Cardiac fibroblast (primary cell): ENCODE measurements at regions not wholly inside any gene's neighbourhood (a gene's known extent, or its start where the extent isn't known, plus 50 kb on each side); places are given as distances from the start of the nearest gene placed in this dataset.
"Not testable (repeated sequence)": the region's sequence is repeated elsewhere in the genome, so short reads cannot be mapped to it uniquely, and the experiment has no call there.

ENCODE experiments used
- DNase-seq, 2 donors: peaks; one replicate each; pipeline versions ENCODE4 v3.0.0 to v3.0.0-alpha.2; 2010; ENCODE audit warnings: low read depth in 2 of 2
- H3K4me3 ChIP-seq, 2 donors: replicated peaks in 1 of 2; 1 replicate in 1 of 2; 2 replicates in 1 of 2; pipeline ENCODE4 v1.5.1; 2011; ENCODE audit warnings: low read depth in 2 of 2, low read length in 2 of 2, mild to moderate bottlenecking in 2 of 2, moderate library complexity in 1 of 2
- TF ChIP-seq, protein P1 (sequence below): IDR thresholded peaks from one replicate; pipeline ENCODE4 v1.5.1; 2011; ENCODE audit warnings: low read depth, mild to moderate bottlenecking, low read length, inconsistent platforms

DNA sequence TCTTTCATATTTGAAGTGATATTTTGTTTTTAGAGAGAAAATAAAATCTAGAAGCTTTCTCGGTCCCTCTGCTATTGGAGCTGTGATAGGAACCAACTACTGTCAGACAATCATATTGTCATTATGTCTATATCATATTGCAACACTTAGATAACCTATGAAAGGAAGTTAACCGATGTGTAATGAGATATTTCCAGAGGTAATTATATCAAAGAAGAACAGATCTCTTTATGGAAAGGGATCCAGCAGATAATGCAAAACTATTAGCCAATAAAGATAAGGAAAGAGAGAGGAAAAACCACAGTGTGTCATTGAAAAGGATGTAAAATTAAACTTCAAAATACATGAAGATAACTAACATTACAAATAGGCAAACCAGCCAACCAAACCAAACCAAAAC is 529.1 kb upstream of the CCDC54 start:
- H3K4me3 ChIP-seq = no peak overlapping the region
- TF ChIP-seq, protein P1, sequence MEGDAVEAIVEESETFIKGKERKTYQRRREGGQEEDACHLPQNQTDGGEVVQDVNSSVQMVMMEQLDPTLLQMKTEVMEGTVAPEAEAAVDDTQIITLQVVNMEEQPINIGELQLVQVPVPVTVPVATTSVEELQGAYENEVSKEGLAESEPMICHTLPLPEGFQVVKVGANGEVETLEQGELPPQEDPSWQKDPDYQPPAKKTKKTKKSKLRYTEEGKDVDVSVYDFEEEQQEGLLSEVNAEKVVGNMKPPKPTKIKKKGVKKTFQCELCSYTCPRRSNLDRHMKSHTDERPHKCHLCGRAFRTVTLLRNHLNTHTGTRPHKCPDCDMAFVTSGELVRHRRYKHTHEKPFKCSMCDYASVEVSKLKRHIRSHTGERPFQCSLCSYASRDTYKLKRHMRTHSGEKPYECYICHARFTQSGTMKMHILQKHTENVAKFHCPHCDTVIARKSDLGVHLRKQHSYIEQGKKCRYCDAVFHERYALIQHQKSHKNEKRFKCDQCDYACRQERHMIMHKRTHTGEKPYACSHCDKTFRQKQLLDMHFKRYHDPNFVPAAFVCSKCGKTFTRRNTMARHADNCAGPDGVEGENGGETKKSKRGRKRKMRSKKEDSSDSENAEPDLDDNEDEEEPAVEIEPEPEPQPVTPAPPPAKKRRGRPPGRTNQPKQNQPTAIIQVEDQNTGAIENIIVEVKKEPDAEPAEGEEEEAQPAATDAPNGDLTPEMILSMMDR = no peak

DNA sequence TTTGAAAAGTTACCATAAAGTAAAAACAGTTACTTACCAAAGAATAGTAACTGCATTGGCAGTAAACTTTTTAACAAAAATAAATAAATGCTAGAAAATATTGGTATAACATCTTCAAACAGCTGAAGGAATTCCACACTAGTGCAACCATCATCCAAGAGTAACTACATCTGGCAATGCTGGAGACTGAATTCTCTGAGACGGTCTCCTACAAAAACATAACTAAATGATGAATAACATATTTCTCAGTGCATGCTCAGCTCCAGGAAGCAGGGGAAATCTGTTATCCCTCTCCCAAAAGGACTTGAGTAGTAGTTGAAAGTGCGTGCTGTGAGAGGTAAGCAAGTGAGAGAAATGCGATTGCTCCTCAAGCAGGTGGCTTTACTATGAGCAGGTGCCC is 526.8 kb upstream of the CCDC54 start:
- no peak overlapping the region for H3K4me3 ChIP-seq
- TF ChIP-seq, protein P1 = no peak
- peak; percentile 42 to 76 for DNase-seq

More for the DNA sequence above, 529.1 kb upstream of the CCDC54 start:
- no peak for DNase-seq

DNA sequence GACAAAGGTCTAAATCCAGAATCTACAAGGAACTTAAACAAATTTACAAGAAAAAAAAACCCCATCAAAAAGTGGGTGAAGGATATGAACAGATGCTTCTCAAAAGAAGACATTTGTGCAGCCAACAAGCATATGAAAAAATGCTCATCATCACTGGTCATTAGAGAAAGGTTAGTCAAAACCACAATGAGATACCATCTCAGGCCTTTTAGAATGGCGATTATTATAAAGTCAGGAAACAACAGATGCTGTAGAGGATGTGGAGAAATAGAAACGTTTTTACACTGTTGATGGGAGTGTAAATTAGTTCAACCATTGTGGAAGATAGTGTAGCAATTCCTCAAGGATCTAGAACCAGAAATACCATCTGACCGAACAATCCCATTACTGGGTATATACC is 518.9 kb upstream of the CCDC54 start:
- H3K4me3 ChIP-seq, DNase-seq: not testable (repeated sequence)

DNA sequence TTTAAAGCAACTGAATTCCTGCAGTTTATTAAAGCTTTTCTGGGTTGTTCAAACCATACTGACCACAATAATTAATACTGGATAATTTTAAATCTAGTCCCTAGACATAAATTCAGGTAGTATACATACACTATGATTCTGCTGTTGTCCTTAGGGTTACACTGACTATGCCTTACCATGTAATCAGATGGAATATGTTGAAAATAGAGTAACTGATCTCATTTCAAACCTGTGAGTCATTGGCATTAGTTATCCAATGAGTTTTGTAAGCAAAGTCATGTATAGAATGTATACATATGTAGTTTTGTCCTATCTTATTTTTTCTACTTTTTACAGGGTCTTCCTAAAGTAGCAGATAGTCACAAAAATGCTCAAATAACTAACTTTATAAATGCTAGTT is 517.1 kb upstream of the CCDC54 start:
- H3K4me3 ChIP-seq = no peak overlapping the region
- peak in 1 of 2 donors; percentile 46 for DNase-seq
- TF ChIP-seq, protein P1 = no peak

DNA sequence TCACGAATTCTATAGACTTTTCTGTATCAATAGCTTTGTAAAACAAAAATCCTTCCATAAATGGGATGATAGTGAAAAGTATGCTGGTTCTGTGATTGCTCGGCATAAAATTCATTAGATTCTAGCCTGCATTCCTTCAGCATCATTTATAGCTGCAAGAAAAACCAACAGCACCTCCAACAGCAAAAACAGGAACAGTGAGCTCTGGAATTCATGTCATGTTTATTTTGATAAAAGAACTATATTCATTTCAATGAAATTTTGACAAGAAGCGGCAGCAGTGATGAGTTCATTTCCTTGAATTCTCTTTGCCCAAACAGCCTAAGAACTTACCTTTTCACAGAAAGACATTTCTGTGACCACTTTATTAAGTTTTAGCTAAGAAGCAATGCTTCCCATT is 515.2 kb upstream of the CCDC54 start:
- peak; percentile 80 for DNase-seq
- H3K4me3 ChIP-seq = no peak overlapping the region
- TF ChIP-seq, protein P1 = peak; percentile 52

DNA sequence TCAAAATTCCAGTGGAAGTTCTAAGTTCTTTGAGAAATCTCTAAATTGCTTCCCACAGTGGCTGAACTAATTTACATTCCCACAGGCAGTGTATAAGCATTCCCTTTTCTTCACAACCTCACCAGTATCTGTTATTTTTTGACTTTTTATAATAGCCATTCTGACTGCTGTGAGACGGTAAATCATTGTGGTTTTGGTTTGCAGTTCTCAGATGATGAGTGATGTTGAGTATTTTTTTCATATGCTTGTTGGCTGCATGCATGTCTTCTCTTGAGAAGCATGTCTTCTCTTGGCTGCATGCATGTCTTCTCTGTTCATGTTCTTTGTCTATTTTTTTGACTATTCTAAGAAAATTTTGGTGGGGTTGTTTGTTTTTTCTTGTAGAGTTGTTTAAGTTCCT is 499.6 kb upstream of the CCDC54 start:
- no peak for DNase-seq
- no peak overlapping the region for H3K4me3 ChIP-seq
- TF ChIP-seq, protein P1 = no peak

DNA sequence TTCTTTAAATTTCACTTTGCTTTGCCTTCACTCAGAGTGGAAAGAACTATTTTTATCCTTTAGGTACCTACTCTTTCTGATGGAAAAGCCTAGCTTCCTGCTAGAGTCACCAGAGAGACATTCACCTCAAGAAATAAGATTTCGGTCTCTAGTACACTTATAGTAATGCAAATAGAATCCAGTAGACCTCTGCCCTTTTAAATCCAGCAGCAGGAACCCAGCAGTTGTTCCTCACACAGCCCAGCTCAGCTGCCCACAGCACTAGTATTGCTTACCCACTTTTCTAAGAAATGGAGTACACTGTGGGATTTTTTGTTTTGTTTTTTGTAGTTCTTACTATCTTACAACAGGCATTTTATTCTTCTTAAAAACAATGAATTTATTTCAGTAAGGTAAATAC is 497.0 kb upstream of the CCDC54 start:
- TF ChIP-seq, protein P1 = no peak
- DNase-seq = no peak
- H3K4me3 ChIP-seq = no peak overlapping the region

DNA sequence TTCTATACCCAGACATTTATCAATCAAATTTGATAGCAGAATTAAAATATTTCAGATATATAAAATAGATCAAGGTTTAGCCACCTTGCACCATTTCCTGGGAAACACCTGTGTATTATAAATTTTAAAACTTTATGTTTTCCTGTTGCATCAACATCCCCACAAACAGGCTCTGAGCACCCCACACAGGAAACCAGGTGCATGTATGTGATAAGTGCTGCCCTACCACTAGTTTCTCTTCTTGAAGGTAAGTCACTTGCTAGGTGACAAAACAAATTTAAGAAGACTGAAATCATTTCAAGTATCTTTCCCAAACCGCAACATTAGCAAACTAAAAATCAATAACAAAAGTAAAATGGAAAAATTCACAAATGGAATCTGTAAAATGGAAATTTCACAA is 496.1 kb upstream of the CCDC54 start:
- no peak for DNase-seq
- no peak overlapping the region for H3K4me3 ChIP-seq
- TF ChIP-seq, protein P1 = no peak
